ENCODE measurements at regions not wholly inside any gene's neighbourhood (a gene's known extent, or its start where the extent isn't known, plus 50 kb on each side); places are given as distances from the start of the nearest gene placed in this dataset.

DNA sequence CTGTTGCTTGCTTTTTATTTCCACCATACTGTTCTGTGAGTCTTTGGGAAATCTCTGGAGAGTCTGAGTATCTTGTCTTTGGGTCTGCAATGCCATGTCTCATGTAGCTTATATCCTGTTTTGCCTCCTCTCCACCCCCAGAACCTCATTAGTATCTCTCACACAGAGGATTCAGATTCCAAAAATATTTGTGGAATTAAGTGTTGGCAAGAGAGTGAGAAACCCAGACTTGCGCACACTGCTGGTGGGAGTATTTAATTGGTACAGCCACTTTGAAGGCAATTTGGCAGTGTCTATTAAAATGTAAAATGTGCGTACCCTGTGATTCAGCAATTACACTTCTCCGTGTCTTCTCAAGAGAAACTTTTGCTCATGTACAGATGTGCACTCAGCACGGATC is 68.6 kb downstream of the ZNF621 start:
- DNase-seq: no peak

DNA sequence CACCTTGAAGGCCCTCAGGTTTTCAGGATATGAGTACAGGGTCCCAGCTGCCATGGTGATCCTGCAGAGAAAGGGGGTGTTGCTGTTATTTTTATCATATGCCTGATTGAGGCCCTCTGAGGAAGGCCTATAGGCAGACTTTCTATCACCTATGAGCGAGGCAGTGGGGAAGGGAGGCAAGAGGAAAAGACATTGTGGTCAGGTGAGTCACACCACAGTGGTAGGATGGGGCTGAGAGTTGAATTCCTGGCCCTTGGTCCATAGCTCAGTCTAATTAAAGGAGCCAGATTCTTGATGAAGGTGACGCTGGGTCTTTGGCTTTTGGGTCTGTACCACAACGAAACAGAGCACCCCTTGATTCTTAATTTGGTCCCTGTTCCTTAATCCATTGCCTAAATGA is 72.7 kb downstream of the ZNF621 start:
- DNase-seq: no peak

DNA sequence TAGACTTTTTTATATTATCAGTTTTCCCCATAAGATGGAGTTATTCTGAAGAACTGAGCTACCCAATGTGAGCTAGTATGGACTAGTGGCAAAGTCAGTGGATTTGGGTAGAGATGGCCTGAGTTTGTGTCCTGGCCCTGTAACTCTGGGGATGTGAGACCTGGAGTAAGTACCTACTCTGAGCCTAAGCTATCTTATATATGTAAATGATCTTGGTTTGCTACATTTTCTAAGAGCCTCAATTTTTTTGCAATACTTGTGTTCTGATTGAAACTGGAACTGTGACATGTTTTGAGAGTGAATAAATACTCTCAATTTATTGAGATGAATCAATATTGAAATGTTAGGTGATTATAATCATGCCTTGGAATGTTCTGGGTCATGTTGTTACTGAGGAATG is 73.6 kb downstream of the ZNF621 start:
- no peak for DNase-seq

DNA sequence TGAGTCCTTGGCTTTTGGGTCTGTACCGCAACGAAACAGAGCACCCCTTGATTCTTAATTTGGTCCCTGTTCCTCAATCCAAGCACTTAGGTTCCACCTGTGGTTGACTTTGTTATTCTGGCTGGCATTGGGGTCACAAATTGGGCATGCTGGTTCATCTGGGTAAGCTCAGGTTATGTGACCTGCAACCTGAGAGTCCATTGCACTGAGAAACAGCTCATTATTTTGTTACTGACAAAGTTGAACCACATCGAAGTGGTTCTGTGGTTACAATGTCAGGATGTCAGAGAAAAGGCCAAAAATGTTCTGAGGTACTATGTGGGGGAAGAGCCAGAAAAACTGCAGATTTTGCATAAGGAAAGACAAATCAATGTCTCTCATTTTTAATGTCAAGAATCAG is 74.2 kb downstream of the ZNF621 start:
- no peak for DNase-seq

DNA sequence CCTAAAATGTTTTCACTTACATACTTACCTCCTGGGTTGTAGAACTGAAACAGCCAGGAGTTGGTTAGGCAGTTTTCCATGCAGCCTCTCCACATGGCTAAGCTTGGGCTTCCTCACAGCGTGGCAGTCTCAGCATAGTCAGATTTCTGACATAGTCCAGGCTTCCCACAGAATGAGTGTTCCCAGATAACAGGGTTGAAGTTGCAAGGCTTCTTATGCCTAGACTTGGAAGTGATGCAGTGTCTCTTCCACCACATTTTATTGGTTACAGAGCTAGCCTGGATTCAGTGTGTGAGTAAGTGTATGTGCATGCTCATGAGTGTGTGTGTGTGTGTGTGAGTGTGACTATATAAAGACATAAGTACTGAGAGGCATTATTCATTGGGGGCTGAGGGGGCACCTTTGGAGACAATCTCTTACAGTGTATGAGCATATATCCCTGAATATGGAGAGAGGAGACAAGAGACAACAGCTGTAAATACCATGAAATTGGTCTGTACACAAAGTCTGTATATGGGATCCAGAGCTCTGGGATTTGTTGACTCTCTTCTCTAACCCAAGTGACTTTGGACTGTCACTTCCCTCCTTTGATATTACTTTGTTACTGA is 78.1 kb downstream of the ZNF621 start:
- DNase-seq: no peak

DNA sequence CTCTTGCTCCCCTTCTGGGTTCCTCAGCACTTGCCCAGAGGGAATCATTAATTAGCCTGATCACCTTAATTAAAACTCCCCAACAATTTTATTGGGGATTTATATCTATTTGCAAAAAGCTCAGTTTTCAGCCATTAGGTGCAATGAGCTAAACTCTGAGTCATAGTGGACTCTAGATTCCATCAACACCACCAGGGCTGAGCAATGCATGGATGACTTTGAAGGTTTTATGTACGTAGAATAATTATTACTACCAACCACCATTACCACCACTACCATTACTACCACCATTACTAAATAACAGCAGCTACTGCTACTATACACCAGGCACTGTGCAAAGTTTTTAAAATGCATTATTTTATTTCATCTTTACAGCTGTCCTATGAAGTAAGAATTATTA is 81.2 kb downstream of the ZNF621 start:
- no peak for DNase-seq

DNA sequence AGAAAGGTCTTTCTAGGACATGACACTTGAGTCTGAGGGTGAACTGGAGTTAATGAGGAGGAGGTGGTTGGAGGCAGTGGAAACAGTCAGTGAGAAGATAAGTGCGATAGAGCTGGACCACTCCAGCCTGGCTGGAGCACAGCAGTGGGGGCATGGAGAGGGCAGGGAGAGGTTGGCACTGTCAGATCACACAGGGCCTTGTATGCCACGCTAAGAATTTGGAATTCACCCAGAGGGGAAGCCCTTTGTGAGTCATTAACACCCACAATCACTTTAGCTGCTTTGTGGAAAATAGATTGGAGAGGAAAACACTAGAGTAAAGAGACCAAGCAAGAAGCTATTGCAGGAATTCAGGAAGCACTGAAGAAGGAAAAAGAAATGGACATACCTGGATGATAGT is 83.3 kb downstream of the ZNF621 start:
- DNase-seq: no peak

DNA sequence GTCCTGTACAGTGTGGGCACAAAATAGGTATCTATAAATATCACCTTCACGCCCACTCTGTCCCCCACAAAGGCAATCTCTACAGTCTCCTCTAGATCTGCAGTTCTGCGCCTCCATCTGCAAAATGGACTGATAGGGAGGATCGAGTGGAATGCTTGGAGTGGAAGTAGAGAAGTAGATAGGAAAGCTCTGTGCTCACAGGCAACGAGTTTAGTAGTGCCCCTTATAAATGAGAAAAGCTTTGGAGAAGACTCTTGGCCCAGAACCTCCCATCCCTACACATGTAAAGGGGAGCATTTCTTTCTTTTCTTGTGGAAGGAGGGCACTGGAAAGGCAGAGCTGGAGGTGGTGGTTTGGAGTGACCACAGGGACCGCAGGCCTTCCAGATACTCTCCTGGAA is 88.5 kb downstream of the ZNF621 start:
- no peak for DNase-seq

DNA sequence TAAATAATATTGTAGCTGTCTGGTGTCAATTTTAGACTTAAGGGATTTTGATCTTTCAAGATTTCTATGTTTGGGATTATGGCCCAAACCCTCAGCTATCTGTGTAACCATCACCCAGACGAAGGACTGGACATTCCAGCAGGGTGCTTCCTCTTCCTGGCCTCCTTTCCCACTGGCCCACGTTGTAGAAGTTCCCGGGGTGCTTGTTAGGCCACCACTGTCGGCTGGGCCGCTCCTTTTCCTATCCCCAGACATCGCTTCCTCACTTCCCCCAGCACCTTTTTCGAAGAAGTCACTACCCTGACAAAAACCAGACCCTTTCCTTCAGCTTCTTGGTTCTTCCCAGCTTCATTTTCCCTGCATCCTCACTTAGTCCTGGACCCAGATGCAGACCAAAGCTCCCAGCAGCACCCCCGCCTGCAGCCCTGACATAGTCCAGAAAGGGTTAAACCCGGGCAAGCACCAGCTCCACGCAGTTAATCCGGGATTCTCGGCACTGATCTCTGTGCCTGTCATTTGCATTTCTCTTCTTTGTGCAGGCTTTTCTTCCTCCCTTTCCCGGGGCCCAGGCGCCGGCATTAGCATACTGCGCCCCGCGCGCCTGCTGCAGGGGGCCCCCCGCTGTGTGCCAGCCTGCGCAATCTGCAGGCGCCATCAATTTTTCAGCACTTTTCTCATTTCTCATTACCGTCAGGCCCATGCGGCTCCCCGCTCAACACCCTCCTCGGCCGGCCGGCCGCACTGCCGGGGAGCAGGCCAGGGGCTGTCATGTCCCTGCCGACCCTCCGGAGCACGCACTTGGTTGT is 90.6 kb downstream of the ZNF621 start:
- no peak for DNase-seq

DNA sequence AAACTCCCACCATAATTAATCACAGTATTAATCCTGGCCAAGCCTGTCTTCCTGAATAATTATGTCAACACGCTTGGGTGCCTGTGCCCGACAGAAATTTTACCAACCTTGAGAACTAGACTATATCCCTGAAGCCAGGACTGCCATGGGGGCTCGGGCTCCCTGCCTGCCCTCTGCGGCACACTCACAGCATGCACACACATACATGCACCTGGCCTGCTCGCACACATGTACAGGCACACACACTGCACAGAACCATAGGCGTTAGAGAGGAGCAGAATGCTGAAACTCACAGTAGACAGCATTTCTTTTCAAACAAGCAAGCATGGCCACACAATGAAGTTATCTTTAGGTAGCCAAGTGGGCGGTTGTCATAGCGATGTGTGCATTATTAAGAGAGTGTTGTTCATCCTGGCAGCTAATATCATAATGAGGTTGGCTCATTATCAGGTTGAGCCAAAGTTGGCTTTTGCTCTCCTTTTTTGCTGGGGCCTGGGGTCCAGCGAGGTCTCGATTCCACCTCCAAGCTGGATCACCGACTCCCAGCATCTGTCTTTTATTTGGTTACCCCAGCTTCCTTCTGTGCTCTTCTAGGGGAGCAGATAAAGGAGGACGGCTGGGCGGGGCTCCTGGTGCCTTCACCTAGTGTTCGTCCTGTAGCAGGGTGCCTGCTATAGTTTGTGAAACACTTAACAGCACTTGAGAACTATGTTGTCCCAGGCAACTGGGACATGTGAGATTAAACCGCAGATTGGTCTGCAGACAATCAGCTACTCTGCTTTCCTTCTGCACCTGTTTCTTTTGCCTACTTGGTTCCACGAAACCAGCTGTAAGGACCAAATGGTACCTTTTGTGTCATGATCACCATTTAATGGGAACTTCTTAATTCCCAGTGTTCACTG is 91.4 kb downstream of the ZNF621 start:
- DNase-seq: no peak

DNA sequence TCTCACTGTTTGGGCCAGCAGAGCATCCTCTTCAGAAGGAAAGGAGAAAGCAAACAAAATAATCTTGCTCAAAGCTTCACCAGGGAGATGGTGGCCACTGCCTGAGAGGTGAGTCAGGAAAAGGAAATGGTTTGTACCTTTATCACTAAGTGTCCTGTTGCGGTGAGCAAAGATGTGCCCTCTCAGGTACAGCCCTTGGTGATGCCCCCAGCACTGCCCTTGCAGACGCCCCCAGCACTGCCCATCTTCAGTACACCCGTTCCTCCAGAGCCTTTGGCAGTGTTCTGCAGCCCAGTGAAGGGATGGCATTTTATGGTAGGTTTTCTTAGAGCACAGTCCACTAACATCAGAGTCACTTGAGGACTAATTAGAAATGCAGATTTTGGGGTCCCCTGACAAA is 92.3 kb downstream of the ZNF621 start:
- no peak for DNase-seq

DNA sequence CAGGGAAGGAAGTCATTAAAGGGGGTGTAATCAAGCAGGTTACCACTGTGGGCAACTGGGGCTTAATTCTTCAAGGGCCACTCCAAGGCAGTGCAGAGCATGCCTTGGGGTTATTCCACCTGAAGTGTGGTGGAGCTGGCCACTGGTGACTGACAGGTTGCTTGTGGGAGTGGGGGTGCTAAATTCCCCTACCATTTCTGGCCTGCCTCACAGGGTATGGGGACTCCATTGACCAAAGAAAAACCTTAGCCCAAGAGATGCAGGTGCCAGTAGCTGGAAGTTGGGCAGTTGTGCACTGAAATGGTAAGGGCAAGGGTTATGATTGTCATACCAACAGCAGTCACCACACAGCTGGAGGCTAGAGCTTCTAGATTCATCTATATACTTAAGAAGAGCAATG is 93.4 kb downstream of the ZNF621 start:
- no peak for DNase-seq

DNA sequence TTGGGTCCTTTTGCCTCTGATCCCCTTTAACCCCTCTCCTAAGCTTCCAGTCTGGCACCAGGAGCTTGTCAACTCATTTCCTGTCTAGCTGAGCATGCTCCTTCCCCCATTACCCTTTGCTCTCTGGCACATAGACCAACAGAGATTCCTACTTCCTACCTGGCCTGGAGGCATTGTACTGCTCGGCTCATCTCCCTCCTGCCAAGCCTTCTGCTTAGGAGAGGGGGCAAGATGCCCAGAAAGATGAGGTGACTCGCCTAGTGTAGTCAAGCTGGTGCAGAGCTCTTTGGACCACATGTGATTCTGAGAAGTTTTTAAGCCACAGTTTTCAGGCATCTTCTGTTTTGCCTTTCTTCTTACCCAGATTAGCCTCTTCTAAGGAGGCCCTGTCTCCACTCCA is 95.4 kb downstream of the ZNF621 start:
- DNase-seq: no peak

DNA sequence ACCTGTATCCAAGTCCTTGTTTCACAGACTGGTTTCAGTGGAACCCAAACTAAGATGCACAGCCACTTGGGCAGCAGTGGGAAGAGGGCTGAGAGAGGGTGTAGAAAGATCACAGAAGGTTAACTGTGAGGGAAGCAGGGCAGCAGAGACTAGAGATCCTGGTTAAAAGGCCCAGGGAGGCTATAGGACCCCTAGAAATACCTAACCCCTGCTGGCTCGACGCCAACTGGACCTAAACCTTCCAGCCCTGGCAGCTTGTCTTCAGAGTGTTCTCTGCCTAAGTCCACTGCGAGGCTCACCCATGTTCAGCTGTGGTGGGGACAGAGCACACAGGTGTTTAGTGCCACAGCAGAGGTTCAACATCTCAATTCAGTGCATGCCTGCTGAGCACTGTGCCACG is 96.5 kb downstream of the ZNF621 start:
- DNase-seq: no peak

DNA sequence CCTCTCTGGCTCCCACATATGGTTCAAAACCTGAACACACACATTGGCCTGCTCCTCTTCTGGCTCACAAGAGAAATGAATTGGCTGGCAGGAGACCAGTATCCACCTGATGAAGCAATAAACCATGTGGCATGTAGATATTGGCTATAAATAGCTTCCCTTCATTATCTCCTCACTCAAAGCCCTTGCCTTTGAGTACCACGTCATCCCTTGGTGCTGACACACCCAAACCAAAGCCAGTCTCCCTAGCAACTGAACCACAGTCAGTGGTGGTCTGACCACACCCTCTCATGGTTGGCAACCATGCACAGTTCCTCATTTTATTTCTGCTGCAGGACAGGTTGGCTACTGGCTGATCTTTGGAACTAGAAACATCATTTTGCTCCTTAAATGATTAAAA is 98.8 kb downstream of the ZNF621 start:
- no peak for DNase-seq

DNA sequence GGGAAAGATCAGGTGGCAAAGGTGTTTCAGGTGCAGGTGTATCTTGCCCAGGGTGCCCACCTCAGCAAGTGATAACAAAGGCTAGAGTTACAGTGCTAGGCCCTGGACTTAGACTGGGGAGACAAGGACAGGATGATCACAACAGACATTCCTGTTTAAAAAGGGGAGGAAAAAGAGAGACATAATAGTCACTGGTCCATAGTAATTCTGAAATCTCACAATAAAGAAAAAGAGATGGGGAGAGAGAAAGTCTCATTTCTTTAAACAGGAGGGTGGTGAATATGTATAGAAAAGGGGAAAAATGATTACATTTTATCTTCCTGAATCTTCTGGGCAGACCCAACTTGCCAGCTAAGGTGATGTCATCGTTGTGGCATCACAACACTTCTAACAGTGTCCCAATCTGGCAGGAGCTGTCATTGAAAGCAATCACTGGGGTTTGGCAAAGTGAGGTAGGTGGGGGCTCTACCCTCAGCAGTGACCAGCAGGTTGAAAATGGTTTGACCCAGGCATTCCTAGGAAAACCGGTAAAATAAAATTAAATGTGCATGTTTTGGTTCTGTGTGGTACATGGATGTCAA is 99.5 kb downstream of the ZNF621 start:
- no peak for DNase-seq

DNA sequence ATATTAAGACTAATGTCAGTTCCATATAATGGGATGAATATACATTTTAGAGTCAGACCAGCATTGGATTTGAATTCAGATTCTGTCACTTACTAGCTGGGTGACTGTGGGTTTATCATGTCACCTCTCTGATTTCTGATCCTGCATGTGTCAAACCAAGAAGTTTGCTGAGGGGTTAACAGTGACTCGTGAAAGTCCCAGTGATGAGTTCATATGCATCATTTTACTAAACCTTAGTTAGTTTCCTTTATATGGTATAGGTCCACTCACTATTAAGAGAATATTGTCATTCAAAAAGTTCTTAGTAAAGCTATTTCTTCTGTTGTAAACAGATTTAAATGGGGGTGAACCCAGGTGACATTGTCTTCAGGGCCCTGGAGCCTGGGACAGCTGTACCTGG is 102.3 kb downstream of the ZNF621 start:
- no peak for DNase-seq

DNA sequence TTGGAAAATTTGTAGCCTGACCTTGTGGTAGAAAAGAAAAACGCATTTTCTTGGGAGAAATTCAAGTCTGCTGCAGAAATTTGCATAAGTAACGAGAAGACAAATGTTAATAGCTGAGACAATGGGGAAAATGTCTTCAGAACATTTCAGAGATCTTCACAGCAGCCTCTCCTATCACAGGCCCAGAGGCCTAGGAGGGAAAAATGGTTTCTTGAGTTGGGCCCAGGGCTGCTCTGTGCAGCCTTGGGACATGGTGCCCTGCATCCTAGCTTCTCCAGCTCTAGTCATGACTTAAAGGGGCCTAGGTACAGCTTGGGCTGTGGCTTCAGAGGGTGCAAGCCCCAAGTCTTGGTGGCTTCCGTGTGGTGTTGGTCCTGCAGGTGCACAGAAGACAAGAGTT is 104.2 kb downstream of the ZNF621 start:
- DNase-seq: no peak

DNA sequence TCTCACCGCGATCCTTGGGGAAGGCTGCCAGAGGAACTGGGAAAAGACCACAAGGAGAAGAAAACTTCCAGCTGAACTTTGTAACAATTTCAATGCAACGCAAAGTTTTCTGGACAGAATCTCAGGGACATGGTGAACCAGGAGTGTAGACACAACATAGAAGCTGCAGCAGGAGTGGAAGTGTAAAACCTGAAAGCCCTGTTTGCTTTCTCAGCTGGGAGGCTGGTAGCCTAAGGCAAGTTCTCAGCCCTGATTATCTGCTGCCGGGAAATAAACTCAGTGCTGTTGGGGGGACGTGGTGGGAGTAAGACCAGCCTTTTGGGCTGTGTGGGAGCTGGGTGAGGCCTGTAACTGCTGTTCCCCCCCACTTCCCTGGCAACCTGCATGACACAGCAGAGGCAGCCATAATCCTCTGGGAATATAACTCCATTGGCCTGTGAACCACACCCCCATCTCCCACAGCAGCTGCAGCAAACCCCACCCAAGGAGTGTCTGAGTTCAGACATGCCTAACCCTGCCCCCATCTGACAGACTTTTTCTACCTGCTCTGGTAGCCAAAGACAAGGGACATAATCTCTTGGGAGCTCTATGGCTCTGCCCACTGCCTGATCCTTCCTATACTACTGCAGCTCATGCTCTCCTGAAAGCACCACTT is 106.7 kb downstream of the ZNF621 start:
- no peak for DNase-seq

DNA sequence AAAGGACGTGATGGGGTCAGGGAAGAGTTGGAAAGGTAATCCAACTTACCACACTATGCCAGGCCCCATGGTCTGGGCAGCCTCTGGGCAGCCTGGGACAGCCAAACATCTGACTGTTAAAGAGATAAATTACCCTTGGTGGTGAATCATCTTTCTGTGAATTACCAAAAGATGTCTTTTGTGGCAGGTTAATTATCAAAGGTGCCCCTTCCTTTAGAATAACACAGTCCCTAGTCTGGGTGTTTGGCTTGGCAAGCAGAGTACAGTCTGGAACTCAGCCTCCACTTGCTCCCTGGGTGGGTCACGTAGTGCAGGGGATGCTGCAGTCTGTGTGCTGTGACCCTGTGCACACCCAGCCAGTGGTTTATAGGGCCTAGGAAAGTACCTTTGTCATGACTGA is 113.1 kb downstream of the ZNF621 start:
- no peak for DNase-seq

DNA sequence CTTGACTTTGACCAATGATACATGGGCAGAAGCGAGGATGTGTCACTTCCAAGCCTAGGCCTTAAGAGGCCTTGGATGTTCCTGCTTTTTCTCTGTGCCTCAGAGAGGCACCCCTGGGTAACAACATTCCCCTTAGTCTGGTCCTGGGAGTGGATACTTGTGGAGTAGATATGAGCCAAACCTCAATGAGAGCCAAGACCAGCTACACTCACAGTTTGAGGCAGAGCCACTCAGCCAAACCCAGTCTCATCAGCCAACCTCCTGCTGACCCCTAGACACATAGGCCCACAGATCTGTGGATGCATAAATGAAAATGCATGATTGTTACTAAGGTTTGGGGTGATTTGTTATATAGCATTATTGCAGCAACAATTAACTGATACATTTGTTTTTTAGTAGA is 114.2 kb downstream of the ZNF621 start:
- DNase-seq: no peak

DNA sequence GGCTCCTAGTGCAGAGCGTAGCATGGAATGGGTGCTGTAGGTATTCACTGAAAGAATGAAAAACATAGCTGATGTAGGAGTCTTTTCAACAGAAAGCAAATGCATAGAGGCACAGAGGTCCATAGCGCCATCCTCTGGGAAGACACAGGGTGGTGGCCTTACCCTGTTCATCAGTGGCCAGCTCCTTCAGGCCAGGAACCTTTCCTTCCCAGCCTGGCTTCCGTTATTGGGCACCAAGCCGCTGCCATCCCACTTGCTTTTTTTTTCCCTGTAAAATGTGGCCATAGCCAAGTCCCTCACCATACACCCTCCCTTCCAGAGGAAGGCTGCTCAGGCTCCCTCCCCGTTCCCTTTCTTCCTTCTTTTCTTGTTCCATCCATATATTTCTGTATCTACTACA is 118.1 kb downstream of the ZNF621 start:
- no peak for DNase-seq

DNA sequence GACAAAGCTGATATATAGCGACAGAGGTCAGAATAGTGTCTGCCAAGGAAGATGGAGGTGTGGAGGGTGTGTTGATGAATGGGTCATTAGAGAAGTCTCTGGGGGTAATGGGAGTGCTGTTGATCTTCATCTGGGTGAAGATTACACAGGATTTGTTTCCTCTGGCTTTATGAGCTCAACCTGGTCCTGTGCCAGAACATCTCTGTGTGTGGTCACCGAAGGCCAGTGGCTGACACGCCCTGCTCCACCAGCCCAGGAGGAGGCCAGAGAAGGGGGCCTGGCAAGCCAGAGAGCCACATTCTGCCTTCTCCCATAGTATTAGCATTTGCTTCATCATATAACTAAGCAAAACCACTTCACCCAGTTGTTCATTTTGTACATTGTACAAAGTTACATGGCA is 121.1 kb downstream of the ZNF621 start:
- no peak for DNase-seq
